Chondrocyte (in vitro differentiated cells): ENCODE measurements at regions not wholly inside any gene's neighbourhood (a gene's known extent, or its start where the extent isn't known, plus 50 kb on each side); places are given as distances from the start of the nearest gene placed in this dataset.

ENCODE experiments used
- DNase-seq: peaks from one replicate; pipeline ENCODE4 v3.0.0; 2021; ENCODE audit warnings: mixed read lengths, low spot score
- H3K27ac Mint-ChIP-seq: one replicate; pipeline ENCODE4 v1.8.0; 2021; ENCODE audit warnings: mild to moderate bottlenecking, moderate library complexity, mixed read lengths; ENCODE audit not compliant: unreplicated experiment
- H3K27me3 Mint-ChIP-seq: 2 replicates; pipeline ENCODE4 v1.8.0; 2021; ENCODE audit warnings: low read depth, mixed read lengths
- H3K36me3 Mint-ChIP-seq: 2 replicates; pipeline ENCODE4 v1.8.0; 2021; ENCODE audit warnings: low read depth, mixed read lengths
- H3K4me1 Mint-ChIP-seq: 2 replicates; pipeline ENCODE4 v1.8.0; 2021; ENCODE audit warnings: low read depth, mild to moderate bottlenecking, mixed read lengths
- H3K4me3 Mint-ChIP-seq: one replicate; pipeline ENCODE4 v1.8.0; 2021; ENCODE audit warnings: mild to moderate bottlenecking, moderate library complexity, mixed read lengths; ENCODE audit not compliant: unreplicated experiment
- H3K9me3 Mint-ChIP-seq: 2 replicates; pipeline ENCODE4 v1.8.0; 2021; ENCODE audit warnings: low read depth, mixed read lengths
- CTCF ChIP-seq: fragments of 200-600 bp; sonication (generic); IDR thresholded peaks from 2 replicates; pipeline ENCODE4 v1.5.0; 2021; ENCODE audit warnings: antibody characterized with exemption, mild to moderate bottlenecking, moderate library complexity

GRCh38 chr14:46147452-46147851 lies 504.1 kb downstream of the RPL10L start:
- Mint-ChIP-seq H3K4me1 (no peaks in the 10 kb centered on the region), H3K4me3 (no peak overlapping the region)

GRCh38 chr14:46147024-46147423 lies 504.6 kb downstream of the RPL10L start:
- DNase-seq: no peak
- H3K9me3 Mint-ChIP-seq: no peaks in the 10 kb centered on the region
- no peak for TF ChIP-seq CTCF
- no peak overlapping the region for H3K4me3 Mint-ChIP-seq
- no peaks in the 10 kb centered on the region for H3K4me1 Mint-ChIP-seq
- no peak overlapping the region for H3K27ac Mint-ChIP-seq
- H3K27me3 Mint-ChIP-seq: no peaks in the 10 kb centered on the region
- H3K36me3 Mint-ChIP-seq: no peaks in the 10 kb centered on the region

More at GRCh38 chr14:46147452-46147851, 504.1 kb downstream of the RPL10L start:
- Mint-ChIP-seq H3K27ac (no peak overlapping the region), H3K9me3 (no peaks in the 10 kb centered on the region), H3K27me3 (no peaks in the 10 kb centered on the region), H3K36me3 (no peaks in the 10 kb centered on the region)
- no peak for TF ChIP-seq CTCF
- no peak for DNase-seq

- Mint-ChIP-seq H3K4me1 (no peaks in the 10 kb centered on the region), H3K36me3 (no peaks in the 10 kb centered on the region), H3K4me3 (no peak overlapping the region)
These were observed 511.1 kb downstream of the RPL10L start for GRCh38 chr14:46140445-46140844.

GRCh38 chr14:46139649-46140048 lies 511.9 kb downstream of the RPL10L start:
- no peaks in the 10 kb centered on the region for H3K36me3 Mint-ChIP-seq
- H3K4me1 Mint-ChIP-seq: no peaks in the 10 kb centered on the region
- no peak for TF ChIP-seq CTCF
- DNase-seq: no peak
- H3K27me3 Mint-ChIP-seq: peaks cover 7% of the 10 kb centered on the region
- no peak overlapping the region for H3K27ac Mint-ChIP-seq
- no peaks in the 10 kb centered on the region for H3K9me3 Mint-ChIP-seq
- H3K4me3 Mint-ChIP-seq: no peak overlapping the region

More at GRCh38 chr14:46140445-46140844, 511.1 kb downstream of the RPL10L start:
- Mint-ChIP-seq H3K27ac (no peak overlapping the region), H3K27me3 (peaks cover 5% of the 10 kb centered on the region), H3K9me3 (no peaks in the 10 kb centered on the region)
- DNase-seq: no peak
- no peak for TF ChIP-seq CTCF

- TF ChIP-seq CTCF: no peak
- Mint-ChIP-seq H3K36me3 (no peaks in the 10 kb centered on the region), H3K4me3 (no peak overlapping the region), H3K27ac (no peak overlapping the region), H3K27me3 (peaks cover 7% of the 10 kb centered on the region), H3K4me1 (no peaks in the 10 kb centered on the region), H3K9me3 (no peaks in the 10 kb centered on the region)
- no peak for DNase-seq
These were observed 513.8 kb downstream of the RPL10L start for GRCh38 chr14:46137786-46138185.
